WTC11 (cell line): ENCODE measurements at regions not wholly inside any gene's neighbourhood (a gene's known extent, or its start where the extent isn't known, plus 50 kb on each side); places are given as distances from the start of the nearest gene placed in this dataset.

Source experiments
- ATAC-seq: fragments of 200-7000 bp; cut with Tn5 transposase; 2 replicates; pipeline ENCODE4 v1.10.0; 2021; ENCODE audit warnings: mild to moderate bottlenecking, moderate library complexity
- CTCF ChIA-PET: fragments of 300-600 bp; sonication (Branson Sonifier 250); formaldehyde crosslinking; loops from one replicate; lab custom pipeline; 2021; ENCODE audit warnings: antibody characterized with exemption; lab: Charles Lee
- POLR2A ChIA-PET: fragments of 350-600 bp; sonication (Branson Sonifier 250); formaldehyde crosslinking; loops from one replicate; lab custom pipeline; 2021; ENCODE audit warnings: antibody characterized with exemption; lab: Charles Lee
- DNase-seq: peaks from one replicate; pipeline ENCODE4 v3.0.0; 2021; ENCODE audit warnings: low spot score
- H3K27ac Mint-ChIP-seq: 2 replicates; pipeline ENCODE4 v1.8.0; 2021; ENCODE audit warnings: mixed read lengths
- H3K27me3 Mint-ChIP-seq: 2 replicates; pipeline ENCODE4 v1.8.0; 2021; ENCODE audit warnings: low read depth, mild to moderate bottlenecking, moderate library complexity, mixed read lengths
- H3K36me3 Mint-ChIP-seq: 2 replicates; pipeline ENCODE4 v1.8.0; 2021; ENCODE audit warnings: mixed read lengths
- H3K4me1 Mint-ChIP-seq: 2 replicates; pipeline ENCODE4 v1.8.0; 2022; ENCODE audit warnings: mixed read lengths
- H3K4me3 Mint-ChIP-seq: 2 replicates; pipeline ENCODE4 v1.8.0; 2021; ENCODE audit warnings: mild to moderate bottlenecking, moderate library complexity, mixed read lengths
- H3K9me3 Mint-ChIP-seq: 2 replicates; pipeline ENCODE4 v1.8.0; 2021; ENCODE audit warnings: mixed read lengths
- CREB1 ChIP-seq: sonication (generic); formaldehyde crosslinking; IDR thresholded peaks from 2 replicates; pipeline ENCODE4 v1.8.0; 2023; ENCODE audit warnings: mild to moderate bottlenecking, missing genetic modification reagents
- CREM ChIP-seq: sonication (generic); formaldehyde crosslinking; IDR thresholded peaks from 2 replicates; pipeline ENCODE4 v1.8.1; 2022; ENCODE audit warnings: mild to moderate bottlenecking, missing genetic modification reagents, moderate library complexity
- FOXJ3 ChIP-seq: sonication (generic); formaldehyde crosslinking; IDR thresholded peaks from 2 replicates; pipeline ENCODE4 v1.9.0; 2021; ENCODE audit warnings: missing genetic modification reagents, mild to moderate bottlenecking, borderline replicate concordance
- JAZF1 ChIP-seq: fragments of 250-450 bp; sonication (Bioruptor Pico); IDR thresholded peaks from 2 replicates; pipeline ENCODE4 v1.9.0; 2021; ENCODE audit warnings: moderate library complexity, mild to moderate bottlenecking, inconsistent platforms
- KAT7 ChIP-seq: sonication (generic); formaldehyde crosslinking; IDR thresholded peaks from 2 replicates; pipeline ENCODE4 v1.8.1; 2023; ENCODE audit warnings: missing genetic modification reagents, mild to moderate bottlenecking, borderline replicate concordance
- OVOL2 ChIP-seq: fragments of 250-450 bp; sonication (Bioruptor Pico); IDR thresholded peaks from 2 replicates; pipeline ENCODE4 v1.9.0; 2021; ENCODE audit warnings: mild to moderate bottlenecking, borderline replicate concordance
- SOX15 ChIP-seq: fragments of 250-450 bp; sonication (Bioruptor Pico); IDR thresholded peaks from 2 replicates; pipeline ENCODE4 v1.9.0; 2021; ENCODE audit warnings: mild to moderate bottlenecking
- TCF7 ChIP-seq: sonication (generic); formaldehyde crosslinking; IDR thresholded peaks from 2 replicates; pipeline ENCODE4 v1.8.0; 2022; ENCODE audit warnings: mild to moderate bottlenecking, low read depth, missing genetic modification reagents, moderate library complexity
- TEAD1 ChIP-seq: sonication (generic); formaldehyde crosslinking; IDR thresholded peaks from 2 replicates; pipeline ENCODE4 v1.8.0; 2022; ENCODE audit warnings: mild to moderate bottlenecking, missing genetic modification reagents
- ZBTB21 ChIP-seq: sonication (generic); formaldehyde crosslinking; IDR thresholded peaks from 2 replicates; pipeline ENCODE4 v1.8.1; 2023; ENCODE audit warnings: mild to moderate bottlenecking, missing genetic modification reagents, borderline replicate concordance
- ZNF121 ChIP-seq: sonication (generic); formaldehyde crosslinking; IDR thresholded peaks from 2 replicates; pipeline ENCODE4 v1.8.0; 2023; ENCODE audit warnings: missing genetic modification reagents
- ZNF138 ChIP-seq: sonication (generic); formaldehyde crosslinking; conservative IDR thresholded peaks from 2 replicates; pipeline ENCODE4 v1.8.1; 2022; ENCODE audit warnings: mild to moderate bottlenecking, moderate library complexity, missing genetic modification reagents
- ZNF423 ChIP-seq: fragments of 250-450 bp; sonication (Bioruptor Pico); IDR thresholded peaks from 2 replicates; pipeline ENCODE4 v2.1.2; 2022; ENCODE audit warnings: mild to moderate bottlenecking, moderate library complexity
- TF ChIP-seq, protein P1 (sequence below): sonication (generic); formaldehyde crosslinking; IDR thresholded peaks from 2 replicates; pipeline ENCODE4 v1.8.0; 2022; ENCODE audit warnings: mild to moderate bottlenecking, missing genetic modification reagents
- TF ChIP-seq, protein P2 (sequence below): fragments of 250-450 bp; sonication (Bioruptor Pico); IDR thresholded peaks from 2 replicates; pipeline ENCODE4 v1.9.0; 2021; ENCODE audit warnings: mild to moderate bottlenecking, borderline replicate concordance
- TF ChIP-seq, protein P3 (sequence below): sonication (generic); formaldehyde crosslinking; IDR thresholded peaks from 2 replicates; pipeline ENCODE4 v1.8.1; 2022; ENCODE audit warnings: mild to moderate bottlenecking, moderate library complexity, missing genetic modification reagents
- TF ChIP-seq, protein P4 (sequence below): fragments of 250-450 bp; sonication (Bioruptor Pico); IDR thresholded peaks from 2 replicates; pipeline ENCODE4 v2.1.2; 2022; ENCODE audit warnings: mild to moderate bottlenecking, moderate library complexity
- TF ChIP-seq, protein P5 (sequence below): sonication (generic); formaldehyde crosslinking; IDR thresholded peaks from 2 replicates; pipeline ENCODE4 v1.8.1; 2023; ENCODE audit warnings: mild to moderate bottlenecking, missing genetic modification reagents, moderate library complexity
- TF ChIP-seq, protein P6 (sequence below): fragments of 250-450 bp; sonication (Bioruptor Pico); IDR thresholded peaks from 2 replicates; pipeline ENCODE4 v1.9.0; 2021; ENCODE audit warnings: moderate library complexity, mild to moderate bottlenecking, inconsistent platforms, borderline replicate concordance
- TF ChIP-seq, protein P7 (sequence below): sonication (generic); formaldehyde crosslinking; IDR thresholded peaks from 2 replicates; pipeline ENCODE4 v1.8.0; 2022; ENCODE audit warnings: mild to moderate bottlenecking, missing genetic modification reagents

DNA sequence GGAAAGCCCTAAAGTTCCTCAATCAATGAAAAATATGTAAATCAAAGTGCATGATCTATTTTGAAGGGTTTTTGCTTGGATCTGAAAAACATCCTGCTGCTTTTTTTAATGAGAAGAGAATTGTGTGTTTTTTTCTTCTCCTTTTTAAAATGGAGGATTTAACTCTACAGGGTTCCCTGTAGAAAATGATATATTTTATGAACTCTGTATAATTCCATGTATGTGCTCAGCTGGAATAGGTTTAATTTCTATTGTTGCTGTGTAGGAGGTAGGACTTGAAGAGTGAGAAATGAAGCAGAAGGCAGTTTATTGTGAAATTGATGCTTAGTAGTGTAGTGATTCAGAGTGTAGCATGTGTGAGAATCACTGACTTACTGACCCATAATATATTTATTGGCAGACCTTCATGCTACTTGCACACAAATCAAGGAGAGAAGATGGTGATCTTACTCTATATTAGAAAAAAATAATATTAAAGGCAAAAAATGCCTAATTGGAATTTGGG lies 286.8 kb upstream of the FSTL5 start (continued):
- TF ChIP-seq, protein P1, sequence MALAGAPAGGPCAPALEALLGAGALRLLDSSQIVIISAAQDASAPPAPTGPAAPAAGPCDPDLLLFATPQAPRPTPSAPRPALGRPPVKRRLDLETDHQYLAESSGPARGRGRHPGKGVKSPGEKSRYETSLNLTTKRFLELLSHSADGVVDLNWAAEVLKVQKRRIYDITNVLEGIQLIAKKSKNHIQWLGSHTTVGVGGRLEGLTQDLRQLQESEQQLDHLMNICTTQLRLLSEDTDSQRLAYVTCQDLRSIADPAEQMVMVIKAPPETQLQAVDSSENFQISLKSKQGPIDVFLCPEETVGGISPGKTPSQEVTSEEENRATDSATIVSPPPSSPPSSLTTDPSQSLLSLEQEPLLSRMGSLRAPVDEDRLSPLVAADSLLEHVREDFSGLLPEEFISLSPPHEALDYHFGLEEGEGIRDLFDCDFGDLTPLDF (CRISPR knock-in tag), result no peak
- no peak for TF ChIP-seq ZNF138 (CRISPR knock-in tag)
- no peak for TF ChIP-seq KAT7
- no peak for TF ChIP-seq JAZF1 (CRISPR knock-in tag)
- TF ChIP-seq, protein P2, sequence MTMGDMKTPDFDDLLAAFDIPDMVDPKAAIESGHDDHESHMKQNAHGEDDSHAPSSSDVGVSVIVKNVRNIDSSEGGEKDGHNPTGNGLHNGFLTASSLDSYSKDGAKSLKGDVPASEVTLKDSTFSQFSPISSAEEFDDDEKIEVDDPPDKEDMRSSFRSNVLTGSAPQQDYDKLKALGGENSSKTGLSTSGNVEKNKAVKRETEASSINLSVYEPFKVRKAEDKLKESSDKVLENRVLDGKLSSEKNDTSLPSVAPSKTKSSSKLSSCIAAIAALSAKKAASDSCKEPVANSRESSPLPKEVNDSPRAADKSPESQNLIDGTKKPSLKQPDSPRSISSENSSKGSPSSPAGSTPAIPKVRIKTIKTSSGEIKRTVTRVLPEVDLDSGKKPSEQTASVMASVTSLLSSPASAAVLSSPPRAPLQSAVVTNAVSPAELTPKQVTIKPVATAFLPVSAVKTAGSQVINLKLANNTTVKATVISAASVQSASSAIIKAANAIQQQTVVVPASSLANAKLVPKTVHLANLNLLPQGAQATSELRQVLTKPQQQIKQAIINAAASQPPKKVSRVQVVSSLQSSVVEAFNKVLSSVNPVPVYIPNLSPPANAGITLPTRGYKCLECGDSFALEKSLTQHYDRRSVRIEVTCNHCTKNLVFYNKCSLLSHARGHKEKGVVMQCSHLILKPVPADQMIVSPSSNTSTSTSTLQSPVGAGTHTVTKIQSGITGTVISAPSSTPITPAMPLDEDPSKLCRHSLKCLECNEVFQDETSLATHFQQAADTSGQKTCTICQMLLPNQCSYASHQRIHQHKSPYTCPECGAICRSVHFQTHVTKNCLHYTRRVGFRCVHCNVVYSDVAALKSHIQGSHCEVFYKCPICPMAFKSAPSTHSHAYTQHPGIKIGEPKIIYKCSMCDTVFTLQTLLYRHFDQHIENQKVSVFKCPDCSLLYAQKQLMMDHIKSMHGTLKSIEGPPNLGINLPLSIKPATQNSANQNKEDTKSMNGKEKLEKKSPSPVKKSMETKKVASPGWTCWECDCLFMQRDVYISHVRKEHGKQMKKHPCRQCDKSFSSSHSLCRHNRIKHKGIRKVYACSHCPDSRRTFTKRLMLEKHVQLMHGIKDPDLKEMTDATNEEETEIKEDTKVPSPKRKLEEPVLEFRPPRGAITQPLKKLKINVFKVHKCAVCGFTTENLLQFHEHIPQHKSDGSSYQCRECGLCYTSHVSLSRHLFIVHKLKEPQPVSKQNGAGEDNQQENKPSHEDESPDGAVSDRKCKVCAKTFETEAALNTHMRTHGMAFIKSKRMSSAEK, result no peak
- TF ChIP-seq SOX15, result no peak
- TF ChIP-seq FOXJ3 (CRISPR knock-in tag), result no peak

DNA sequence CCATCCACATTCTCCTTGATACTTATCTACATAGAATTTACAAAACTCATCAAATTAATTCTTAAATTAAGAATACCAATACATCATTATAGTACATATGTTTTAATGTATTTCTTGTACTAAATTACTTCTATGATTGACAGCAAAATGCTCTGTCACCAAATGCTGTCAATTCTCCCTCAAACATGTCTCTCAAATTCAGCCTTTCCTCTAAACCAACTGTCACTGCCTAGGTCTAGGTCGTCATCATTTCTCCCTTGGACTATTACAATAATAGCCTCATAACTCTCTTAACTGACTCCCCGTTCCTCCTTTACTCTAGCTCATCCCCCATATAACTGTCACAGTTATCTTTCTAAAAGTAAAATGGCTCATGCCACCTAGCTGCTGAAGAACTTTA lies 279.7 kb upstream of the FSTL5 start:
- Mint-ChIP-seq H3K9me3 (no peaks in the 10 kb centered on the region), H3K4me1 (no peaks in the 10 kb centered on the region), H3K27ac (no peak overlapping the region), H3K27me3 (no peaks in the 10 kb centered on the region), H3K36me3 (no peaks in the 10 kb centered on the region), H3K4me3 (no peak overlapping the region)
- ChIA-PET POLR2A (no interaction called here), CTCF (no interaction called here)
- DNase-seq (no peak), ATAC-seq (no peak)
- no peak for TF ChIP-seq TEAD1 (CRISPR knock-in tag)
- TF ChIP-seq, protein P3, sequence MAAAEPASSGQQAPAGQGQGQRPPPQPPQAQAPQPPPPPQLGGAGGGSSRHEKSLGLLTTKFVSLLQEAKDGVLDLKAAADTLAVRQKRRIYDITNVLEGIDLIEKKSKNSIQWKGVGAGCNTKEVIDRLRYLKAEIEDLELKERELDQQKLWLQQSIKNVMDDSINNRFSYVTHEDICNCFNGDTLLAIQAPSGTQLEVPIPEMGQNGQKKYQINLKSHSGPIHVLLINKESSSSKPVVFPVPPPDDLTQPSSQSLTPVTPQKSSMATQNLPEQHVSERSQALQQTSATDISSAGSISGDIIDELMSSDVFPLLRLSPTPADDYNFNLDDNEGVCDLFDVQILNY (CRISPR knock-in tag), result no peak
- TF ChIP-seq, protein P4, sequence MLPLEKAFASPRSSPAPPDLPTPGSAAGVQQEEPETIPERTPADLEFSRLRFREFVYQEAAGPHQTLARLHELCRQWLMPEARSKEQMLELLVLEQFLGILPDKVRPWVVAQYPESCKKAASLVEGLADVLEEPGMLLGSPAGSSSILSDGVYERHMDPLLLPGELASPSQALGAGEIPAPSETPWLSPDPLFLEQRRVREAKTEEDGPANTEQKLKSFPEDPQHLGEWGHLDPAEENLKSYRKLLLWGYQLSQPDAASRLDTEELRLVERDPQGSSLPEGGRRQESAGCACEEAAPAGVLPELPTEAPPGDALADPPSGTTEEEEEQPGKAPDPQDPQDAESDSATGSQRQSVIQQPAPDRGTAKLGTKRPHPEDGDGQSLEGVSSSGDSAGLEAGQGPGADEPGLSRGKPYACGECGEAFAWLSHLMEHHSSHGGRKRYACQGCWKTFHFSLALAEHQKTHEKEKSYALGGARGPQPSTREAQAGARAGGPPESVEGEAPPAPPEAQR (CRISPR knock-in tag), result no peak
- no peak for TF ChIP-seq ZNF138 (CRISPR knock-in tag)
- TF ChIP-seq ZNF121 (CRISPR knock-in tag), result no peak
- TF ChIP-seq ZNF423 (CRISPR knock-in tag), result no peak

DNA sequence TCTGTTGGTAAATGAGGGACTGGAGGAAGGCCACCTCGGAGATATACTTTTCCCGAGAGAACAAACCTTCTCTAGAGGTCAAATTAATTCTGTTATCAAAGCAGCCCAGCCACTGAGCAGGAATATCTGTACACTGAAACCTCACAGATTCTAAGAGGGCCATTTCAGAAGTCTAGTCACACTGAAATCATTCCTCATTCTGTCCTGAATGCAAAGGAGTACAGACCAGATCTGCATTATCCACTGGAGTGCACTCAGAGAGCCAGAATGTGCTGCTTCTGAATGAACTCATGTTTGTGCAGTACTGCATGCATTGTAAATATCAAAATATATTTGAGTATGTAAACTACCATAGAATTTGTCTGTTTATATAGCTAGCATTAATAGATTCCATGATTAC lies 278.3 kb upstream of the FSTL5 start:
- H3K27me3 Mint-ChIP-seq, result no peaks in the 10 kb centered on the region
- no peaks in the 10 kb centered on the region for H3K9me3 Mint-ChIP-seq
- H3K4me1 Mint-ChIP-seq, result no peaks in the 10 kb centered on the region
- CTCF ChIA-PET, result no interaction called here
- no peak overlapping the region for H3K27ac Mint-ChIP-seq
- POLR2A ChIA-PET, result no interaction called here
- no peaks in the 10 kb centered on the region for H3K36me3 Mint-ChIP-seq
- H3K4me3 Mint-ChIP-seq, result no peak overlapping the region
- ATAC-seq, result no peak
- no peak for DNase-seq
- no peak for TF ChIP-seq CREM
- TF ChIP-seq TCF7 (CRISPR knock-in tag), result no peak
- TF ChIP-seq, protein P5, sequence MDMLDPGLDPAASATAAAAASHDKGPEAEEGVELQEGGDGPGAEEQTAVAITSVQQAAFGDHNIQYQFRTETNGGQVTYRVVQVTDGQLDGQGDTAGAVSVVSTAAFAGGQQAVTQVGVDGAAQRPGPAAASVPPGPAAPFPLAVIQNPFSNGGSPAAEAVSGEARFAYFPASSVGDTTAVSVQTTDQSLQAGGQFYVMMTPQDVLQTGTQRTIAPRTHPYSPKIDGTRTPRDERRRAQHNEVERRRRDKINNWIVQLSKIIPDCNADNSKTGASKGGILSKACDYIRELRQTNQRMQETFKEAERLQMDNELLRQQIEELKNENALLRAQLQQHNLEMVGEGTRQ (CRISPR knock-in tag), result no peak
- TF ChIP-seq, protein P6, sequence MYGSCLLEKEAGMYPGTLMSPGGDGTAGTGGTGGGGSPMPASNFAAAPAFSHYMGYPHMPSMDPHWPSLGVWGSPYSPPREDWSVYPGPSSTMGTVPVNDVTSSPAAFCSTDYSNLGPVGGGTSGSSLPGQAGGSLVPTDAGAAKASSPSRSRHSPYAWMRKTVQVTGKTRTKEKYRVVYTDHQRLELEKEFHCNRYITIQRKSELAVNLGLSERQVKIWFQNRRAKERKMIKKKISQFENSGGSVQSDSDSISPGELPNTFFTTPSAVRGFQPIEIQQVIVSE, result no peak
- no peak for TF ChIP-seq CREB1 (CRISPR knock-in tag)
- TF ChIP-seq, protein P7, sequence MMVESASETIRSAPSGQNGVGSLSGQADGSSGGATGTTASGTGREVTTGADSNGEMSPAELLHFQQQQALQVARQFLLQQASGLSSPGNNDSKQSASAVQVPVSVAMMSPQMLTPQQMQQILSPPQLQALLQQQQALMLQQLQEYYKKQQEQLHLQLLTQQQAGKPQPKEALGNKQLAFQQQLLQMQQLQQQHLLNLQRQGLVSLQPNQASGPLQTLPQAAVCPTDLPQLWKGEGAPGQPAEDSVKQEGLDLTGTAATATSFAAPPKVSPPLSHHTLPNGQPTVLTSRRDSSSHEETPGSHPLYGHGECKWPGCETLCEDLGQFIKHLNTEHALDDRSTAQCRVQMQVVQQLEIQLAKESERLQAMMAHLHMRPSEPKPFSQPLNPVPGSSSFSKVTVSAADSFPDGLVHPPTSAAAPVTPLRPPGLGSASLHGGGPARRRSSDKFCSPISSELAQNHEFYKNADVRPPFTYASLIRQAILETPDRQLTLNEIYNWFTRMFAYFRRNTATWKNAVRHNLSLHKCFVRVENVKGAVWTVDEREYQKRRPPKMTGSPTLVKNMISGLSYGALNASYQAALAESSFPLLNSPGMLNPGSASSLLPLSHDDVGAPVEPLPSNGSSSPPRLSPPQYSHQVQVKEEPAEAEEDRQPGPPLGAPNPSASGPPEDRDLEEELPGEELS (CRISPR knock-in tag), result no peak
- no peak for TF ChIP-seq ZBTB21 (CRISPR knock-in tag)
- no peak for TF ChIP-seq OVOL2 (CRISPR knock-in tag)
